ENCODE measurements at regions not wholly inside any gene's neighbourhood (a gene's known extent, or its start where the extent isn't known, plus 50 kb on each side); places are given as distances from the start of the nearest gene placed in this dataset.

DNA sequence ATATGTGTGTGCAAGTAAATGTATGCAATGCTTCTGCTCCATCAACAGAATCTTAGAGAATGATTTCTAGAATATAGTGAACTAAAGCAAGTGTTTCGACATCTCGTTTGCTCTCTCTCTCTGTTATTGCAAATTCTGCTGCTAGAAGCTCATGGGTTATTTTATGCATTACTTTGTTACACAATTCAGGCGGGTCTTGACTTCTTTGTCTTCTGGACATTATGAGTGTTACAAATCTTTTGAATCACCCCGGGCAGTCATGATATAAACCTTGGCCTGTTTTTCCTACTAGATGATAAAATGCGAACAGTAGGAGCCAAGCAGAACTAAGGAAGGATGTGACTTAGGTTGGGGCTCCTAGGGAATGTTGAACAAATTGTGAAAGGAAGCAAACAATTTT is 166.4 kb upstream of the SFRP2 start:
- TF ChIP-seq POLR2A (IDR thresholded peaks at IDR 0.05) = no peak
- TF ChIP-seq, protein P1, sequence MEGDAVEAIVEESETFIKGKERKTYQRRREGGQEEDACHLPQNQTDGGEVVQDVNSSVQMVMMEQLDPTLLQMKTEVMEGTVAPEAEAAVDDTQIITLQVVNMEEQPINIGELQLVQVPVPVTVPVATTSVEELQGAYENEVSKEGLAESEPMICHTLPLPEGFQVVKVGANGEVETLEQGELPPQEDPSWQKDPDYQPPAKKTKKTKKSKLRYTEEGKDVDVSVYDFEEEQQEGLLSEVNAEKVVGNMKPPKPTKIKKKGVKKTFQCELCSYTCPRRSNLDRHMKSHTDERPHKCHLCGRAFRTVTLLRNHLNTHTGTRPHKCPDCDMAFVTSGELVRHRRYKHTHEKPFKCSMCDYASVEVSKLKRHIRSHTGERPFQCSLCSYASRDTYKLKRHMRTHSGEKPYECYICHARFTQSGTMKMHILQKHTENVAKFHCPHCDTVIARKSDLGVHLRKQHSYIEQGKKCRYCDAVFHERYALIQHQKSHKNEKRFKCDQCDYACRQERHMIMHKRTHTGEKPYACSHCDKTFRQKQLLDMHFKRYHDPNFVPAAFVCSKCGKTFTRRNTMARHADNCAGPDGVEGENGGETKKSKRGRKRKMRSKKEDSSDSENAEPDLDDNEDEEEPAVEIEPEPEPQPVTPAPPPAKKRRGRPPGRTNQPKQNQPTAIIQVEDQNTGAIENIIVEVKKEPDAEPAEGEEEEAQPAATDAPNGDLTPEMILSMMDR (IDR thresholded peaks at IDR 0.05) = no peak
